Adrenal gland (tissue), 9 donors: ENCODE measurements at regions not wholly inside any gene's neighbourhood (a gene's known extent, or its start where the extent isn't known, plus 50 kb on each side); places are given as distances from the start of the nearest gene placed in this dataset.

Experiments
- DNase-seq, 7 donors: peaks; one replicate each; pipeline ENCODE4 v3.0.0-alpha.2; 2019 to 2020
- H3K27ac ChIP-seq, 5 donors: fragments of 200-600 bp; sonication (generic) in 4 of 5; 1 replicate in 3 of 5; 2 replicates in 2 of 5; pipeline versions ENCODE4 v1.5.1 to v1.8.0; 2016 to 2020; ENCODE audit warnings: mild to moderate bottlenecking in 1 of 5
- H3K27me3 ChIP-seq: fragments of 200-600 bp; 2 replicates; pipeline ENCODE4 v1.8.0; 2021
- H3K36me3 ChIP-seq, 2 donors: fragments of 200-600 bp; replicated peaks in 1 of 2; 1 replicate in 1 of 2; 2 replicates in 1 of 2; pipeline versions ENCODE4 v1.5.1 to v1.8.0; 2018 to 2022
- H3K4me1 ChIP-seq, 2 donors: fragments of 200-600 bp; replicated peaks in 1 of 2; 1 replicate in 1 of 2; 2 replicates in 1 of 2; pipeline versions ENCODE4 v1.5.1 to v1.8.0; 2018 to 2021
- H3K4me3 ChIP-seq, 4 donors: fragments of 200-600 bp; sonication (generic) in 3 of 4; one replicate each; pipeline ENCODE4 v1.5.1; 2016 to 2018
- H3K9me3 ChIP-seq, 3 donors: fragments of 200-600 bp; sonication (generic) in 1 of 3; replicated peaks in 1 of 3; 1 replicate in 2 of 3; 2 replicates in 1 of 3; pipeline versions ENCODE4 v1.5.1 to v1.8.0; 2016 to 2021
- CTCF ChIP-seq, 6 experiments: fragments of 450-650 bp in 4 of 6; fragments of 200-600 bp in 2 of 6; sonication (generic) in 1 of 6; IDR thresholded peaks; 1 replicate in 5 of 6; 2 replicates in 1 of 6; pipeline versions ENCODE4 v1.5.1 to v1.8.0; 2016 to 2021; ENCODE audit warnings: antibody characterized with exemption in 6 of 6, mild to moderate bottlenecking in 2 of 6, moderate library complexity in 1 of 6
- POLR2A ChIP-seq, 2 donors: fragments of 450-650 bp; IDR thresholded peaks; one replicate each; pipeline ENCODE4 v1.6.1; 2017; ENCODE audit warnings: antibody characterized with exemption in 2 of 2, mild to moderate bottlenecking in 2 of 2, moderate library complexity in 1 of 2
- WGBS, 4 donors: extraction: QIAGEN DNeasy Blood & Tissue Kit in 2 of 4; methylation state at CpG; one replicate each; pipeline versions ENCODE4 v1.1.5 to v1.1.7; 2013 to 2017; 5-methylcytosine and 5-hydroxymethylcytosine counted together
- intact Hi-C, 2 donors: fragments of 100-400 bp; cut with DNase I; formaldehyde crosslinking; loops; one replicate each; pipeline versions ENCODE4 v1.14.1 to v1.15.0; 2022 to 2023
- donor health status: healthy with polysubstance abuse.
- donor health status: Bipolar disorder and iron deficiency.
- donor health status: DM: yes; HTN: yes; CAD: no.
- donor health status: DM: no; HTN: no; CAD: no.
- donor health status: DM: no; HTN: no; CAD: no.

GRCh38 chr9:106655966-106656365 lies 207.0 kb upstream of the ZNF462 start:
- H3K36me3 ChIP-seq, result no peaks in the 10 kb centered on the region
- intact Hi-C loops, result loop anchor here in 1 of 2 donors (10.0 kb wide), 1 partner anchor 509 kb away; no protein-coding TSS in a partner anchor
- DNase-seq, result no peak
- no peaks in the 10 kb centered on the region for H3K4me1 ChIP-seq
- no peak overlapping the region for H3K27ac ChIP-seq
- H3K9me3 ChIP-seq, result no peaks in the 10 kb centered on the region
- H3K4me3 ChIP-seq, result no peak overlapping the region
- WGBS, 4 donors, result 61 to 83% (median 73%) methylated on average over 2 of the region's 2 CpGs
- H3K27me3 ChIP-seq, result no peaks in the 10 kb centered on the region
- TF ChIP-seq CTCF (IDR thresholded peaks at IDR 0.05) (no peak), POLR2A (IDR thresholded peaks at IDR 0.05) (no peak)

GRCh38 chr9:106657926-106658325 lies 205.0 kb upstream of the ZNF462 start:
- DNase-seq, result no peak
- H3K4me1 ChIP-seq, result no peaks in the 10 kb centered on the region
- H3K36me3 ChIP-seq, result no peaks in the 10 kb centered on the region
- H3K27ac ChIP-seq, result no peak overlapping the region
- intact Hi-C loops, result loop anchor here in 1 of 2 donors (10.0 kb wide), 1 partner anchor 507 kb away; no protein-coding TSS in a partner anchor
- TF ChIP-seq POLR2A (IDR thresholded peaks at IDR 0.05), result no peak
- TF ChIP-seq CTCF (IDR thresholded peaks at IDR 0.05), result no peak
- no peaks in the 10 kb centered on the region for H3K27me3 ChIP-seq
- no peak overlapping the region for H3K4me3 ChIP-seq
- no peaks in the 10 kb centered on the region for H3K9me3 ChIP-seq

GRCh38 chr9:106668534-106668933 lies 194.4 kb upstream of the ZNF462 start:
- WGBS, 4 donors, result 83 to 100% (median 88%) methylated on average over 1 of the region's 1 CpG
- H3K27ac ChIP-seq, result no peak overlapping the region
- no peaks in the 10 kb centered on the region for H3K36me3 ChIP-seq
- no peak for DNase-seq
- H3K27me3 ChIP-seq, result no peaks in the 10 kb centered on the region
- intact Hi-C loops, result no loop called here
- TF ChIP-seq POLR2A (IDR thresholded peaks at IDR 0.05), result no peak
- H3K9me3 ChIP-seq, result no peaks in the 10 kb centered on the region
- no peak overlapping the region for H3K4me3 ChIP-seq
- H3K4me1 ChIP-seq, result no peaks in the 10 kb centered on the region

GRCh38 chr9:106669835-106670234 lies 193.1 kb upstream of the ZNF462 start:
- DNase-seq, result no peak
- H3K27ac ChIP-seq, result no peak overlapping the region
- H3K27me3 ChIP-seq, result no peaks in the 10 kb centered on the region
- no peak overlapping the region for H3K4me3 ChIP-seq
- no peaks in the 10 kb centered on the region for H3K4me1 ChIP-seq
- TF ChIP-seq CTCF (IDR thresholded peaks at IDR 0.05) (no peak), POLR2A (IDR thresholded peaks at IDR 0.05) (no peak)
- H3K9me3 ChIP-seq, result no peaks in the 10 kb centered on the region
- H3K36me3 ChIP-seq, result no peaks in the 10 kb centered on the region
- WGBS, 4 donors, result 87 to 95% (median 93%) methylated on average over 4 of the region's 4 CpGs
- intact Hi-C loops, result no loop called here

GRCh38 chr9:106670418-106670817 lies 192.5 kb upstream of the ZNF462 start:
- intact Hi-C loops, result no loop called here
- no peaks in the 10 kb centered on the region for H3K27me3 ChIP-seq
- TF ChIP-seq CTCF (IDR thresholded peaks at IDR 0.05) (no peak), POLR2A (IDR thresholded peaks at IDR 0.05) (no peak)

More at GRCh38 chr9:106670418-106670817, 192.5 kb upstream of the ZNF462 start:
- H3K36me3 ChIP-seq, result no peaks in the 10 kb centered on the region
- WGBS, 4 donors, result 77 to 88% (median 83%) methylated on average over 2 of the region's 2 CpGs
- no peaks in the 10 kb centered on the region for H3K4me1 ChIP-seq
- no peak overlapping the region for H3K27ac ChIP-seq
- no peak overlapping the region for H3K4me3 ChIP-seq
- DNase-seq, result no peak
- no peaks in the 10 kb centered on the region for H3K9me3 ChIP-seq
